ENCODE measurements at regions not wholly inside any gene's neighbourhood (a gene's known extent, or its start where the extent isn't known, plus 50 kb on each side); places are given as distances from the start of the nearest gene placed in this dataset.
A peak's percentile ranks its signal among the peaks of the same experiment; 100 is the strongest.

DNA sequence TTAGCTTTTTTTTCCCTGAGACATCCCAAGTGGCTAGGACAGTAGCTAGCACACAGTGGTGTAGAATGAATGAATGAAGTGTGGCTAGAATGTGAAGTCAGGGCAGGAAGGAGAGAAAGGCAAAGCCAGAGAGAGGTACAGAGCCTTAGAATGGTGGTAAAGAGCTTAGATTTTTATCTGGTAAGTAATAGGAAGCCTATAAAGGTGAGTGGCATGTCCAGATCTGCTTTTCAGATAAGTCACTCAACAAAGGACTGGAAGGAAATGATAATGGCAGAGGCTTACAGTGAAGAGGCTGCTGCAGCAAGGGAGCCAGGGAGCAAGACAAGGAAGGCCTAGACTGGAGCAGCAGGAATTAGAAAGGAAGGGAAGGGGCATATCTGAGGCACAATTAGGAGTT lies 96.0 kb upstream of the PRDM1 start:
- DNase-seq, result no peak

DNA sequence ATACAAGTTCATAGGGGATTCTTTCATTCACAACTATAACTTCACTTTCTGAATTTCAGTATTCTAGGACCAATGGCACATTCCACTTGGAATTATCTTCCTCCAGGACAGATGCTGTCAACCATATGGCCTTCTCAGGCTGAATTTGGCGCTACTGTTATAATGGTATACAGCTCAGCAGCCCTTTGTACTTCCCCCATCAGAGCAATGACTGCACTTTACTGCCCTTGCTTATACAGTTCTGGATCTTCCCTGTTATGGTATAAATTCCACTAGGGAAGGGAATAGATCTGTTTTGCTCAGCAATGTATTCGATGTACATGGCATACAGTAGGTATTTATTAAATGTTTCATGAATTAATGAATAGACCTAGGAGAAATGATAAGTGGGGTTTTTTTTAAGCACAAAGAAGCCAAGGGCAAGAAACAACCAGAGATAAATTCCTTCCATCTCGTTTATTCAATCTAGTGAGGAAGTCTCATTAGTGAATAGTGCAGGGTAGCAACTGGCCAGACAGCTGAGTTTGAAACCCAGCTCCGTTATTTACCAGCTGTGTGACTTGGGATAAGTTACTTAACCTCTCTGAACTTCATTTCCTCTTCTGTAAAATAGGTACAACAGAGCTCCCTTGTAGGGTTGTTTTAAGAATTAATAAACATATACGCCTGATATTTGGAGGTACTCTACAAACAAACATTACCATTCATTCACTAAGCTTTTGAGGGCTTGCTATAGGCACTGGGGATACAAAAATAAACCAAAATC lies 97.1 kb upstream of the PRDM1 start:
- no peak for DNase-seq

DNA sequence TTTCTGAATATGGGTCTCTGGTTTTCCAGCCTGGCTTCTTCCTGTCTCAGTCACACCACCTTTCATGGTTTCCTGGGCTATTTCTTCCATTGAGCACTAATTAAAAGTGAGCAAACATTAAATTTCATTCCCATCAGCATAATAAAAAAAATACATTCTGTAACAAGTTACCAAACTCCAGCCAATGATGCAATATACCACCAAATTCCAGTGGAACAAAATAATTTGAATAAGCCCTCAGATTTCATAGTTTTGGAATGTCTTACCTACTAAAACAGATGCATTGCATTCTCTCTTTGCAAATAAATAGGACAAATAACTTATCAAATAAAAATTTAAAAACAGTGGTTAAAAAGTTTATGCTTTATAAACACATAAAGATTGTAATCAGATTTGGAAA lies 97.8 kb upstream of the PRDM1 start:
- DNase-seq, result no peak

DNA sequence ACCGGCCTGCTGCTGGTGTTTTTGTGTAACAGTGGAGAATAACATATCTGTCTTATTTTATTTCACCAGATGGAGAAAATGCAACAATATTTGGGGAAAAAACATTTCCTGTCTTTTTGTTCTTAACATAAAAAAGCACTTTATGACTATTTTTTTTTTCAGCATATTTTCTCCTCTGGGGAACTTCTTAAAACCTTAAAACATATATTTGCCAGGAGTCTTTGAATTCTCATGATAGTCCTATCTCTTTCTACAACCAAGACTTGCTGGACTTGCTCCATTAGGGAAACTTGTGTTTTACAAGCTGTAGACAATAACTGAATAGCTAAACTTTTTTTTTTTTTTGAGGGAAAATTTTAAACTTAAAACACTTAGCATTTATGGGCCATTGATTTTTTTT lies 98.6 kb upstream of the PRDM1 start:
- no peak for DNase-seq

DNA sequence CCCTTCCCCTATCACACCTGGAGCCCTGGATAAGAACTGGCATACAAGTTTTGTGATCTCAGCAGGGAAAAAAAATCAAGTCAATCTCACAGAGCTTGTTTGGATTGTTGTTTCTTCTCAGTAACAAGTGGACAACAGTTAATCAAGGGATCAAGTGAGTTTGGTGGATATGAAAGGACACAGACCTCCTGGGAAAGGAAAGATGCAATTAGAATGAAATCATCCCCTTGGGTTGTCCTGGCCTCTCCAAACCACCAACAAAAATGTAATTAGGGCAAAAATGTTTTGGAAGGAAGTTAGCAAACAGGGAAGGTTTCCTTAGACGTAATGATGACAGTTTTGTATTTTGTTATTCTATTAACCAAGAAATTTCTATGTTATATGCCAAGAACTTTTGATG lies 99.1 kb upstream of the PRDM1 start:
- no peak for DNase-seq

DNA sequence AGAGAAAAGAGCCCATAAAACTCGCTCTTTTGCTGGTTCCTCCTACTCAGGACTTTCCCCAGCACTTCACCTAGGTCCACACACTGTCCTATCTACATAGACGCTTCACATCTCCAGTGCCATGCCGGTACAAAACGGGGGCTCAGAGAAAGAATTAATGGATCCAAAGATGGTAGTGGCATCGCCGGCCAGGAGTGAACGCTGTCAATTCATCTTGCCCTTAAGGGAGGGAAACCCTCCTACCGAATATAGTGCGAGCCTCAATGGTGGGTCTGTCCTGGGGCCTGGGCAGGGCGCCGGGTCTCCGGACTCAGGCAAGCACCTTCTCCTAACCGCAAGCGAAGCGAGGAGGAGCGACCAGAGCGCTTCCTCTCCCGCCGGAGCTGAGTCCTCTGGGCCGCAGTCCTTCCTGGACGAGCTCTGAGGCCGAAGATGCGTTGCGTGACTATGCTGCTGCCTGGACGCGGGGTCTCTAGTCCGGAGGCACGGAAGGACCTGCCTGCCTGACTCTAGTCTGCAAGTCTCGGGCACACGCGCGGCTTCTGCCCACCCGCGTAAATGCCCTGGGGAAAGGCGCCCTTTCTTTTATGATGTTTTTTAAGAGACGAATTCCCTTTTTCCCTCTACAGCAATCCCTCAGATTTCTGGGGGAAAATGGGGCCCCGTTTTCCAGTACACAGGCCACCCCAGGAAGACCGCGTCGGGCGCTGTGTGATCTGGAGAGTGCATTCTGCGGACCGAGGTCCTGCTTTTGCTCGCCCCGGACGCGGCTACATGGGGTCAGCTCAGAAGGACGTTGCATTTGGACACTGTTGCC lies 100.1 kb upstream of the PRDM1 start:
- DNase-seq, result no peak

DNA sequence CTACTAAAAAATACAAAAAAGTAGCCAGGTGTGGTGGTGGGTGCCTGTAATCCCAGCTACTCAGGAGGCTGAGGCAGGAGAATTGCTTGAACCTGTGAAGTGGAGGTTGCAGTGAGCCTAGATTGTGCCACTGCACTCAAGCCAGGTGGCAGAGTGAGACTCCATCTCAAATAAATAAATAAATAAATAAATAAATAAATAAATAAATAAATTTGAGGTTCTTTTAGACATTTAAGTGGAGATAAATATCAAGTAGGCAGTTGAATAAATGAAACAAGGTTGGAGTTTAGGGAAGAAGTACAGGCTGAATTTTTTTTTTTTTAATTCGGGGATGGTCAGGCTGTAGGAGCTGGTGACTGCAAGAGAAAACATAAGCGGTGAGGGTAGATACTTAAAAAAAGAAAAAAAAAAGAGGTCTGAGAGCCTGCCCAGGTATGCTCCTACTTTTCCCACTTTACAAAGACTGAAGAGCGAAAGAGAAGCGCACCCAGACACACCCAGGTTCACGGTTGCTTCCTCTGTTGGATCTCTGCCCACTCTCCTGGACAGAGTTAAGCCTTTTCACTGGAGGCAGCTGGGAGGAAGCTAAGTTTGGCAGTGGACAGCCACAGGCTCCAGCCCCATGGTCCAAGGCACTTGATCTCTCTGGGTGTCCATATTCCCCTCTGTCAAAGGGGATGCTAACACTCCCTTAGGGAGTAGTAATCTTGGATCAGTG lies 100.9 kb upstream of the PRDM1 start:
- DNase-seq, result no peak

DNA sequence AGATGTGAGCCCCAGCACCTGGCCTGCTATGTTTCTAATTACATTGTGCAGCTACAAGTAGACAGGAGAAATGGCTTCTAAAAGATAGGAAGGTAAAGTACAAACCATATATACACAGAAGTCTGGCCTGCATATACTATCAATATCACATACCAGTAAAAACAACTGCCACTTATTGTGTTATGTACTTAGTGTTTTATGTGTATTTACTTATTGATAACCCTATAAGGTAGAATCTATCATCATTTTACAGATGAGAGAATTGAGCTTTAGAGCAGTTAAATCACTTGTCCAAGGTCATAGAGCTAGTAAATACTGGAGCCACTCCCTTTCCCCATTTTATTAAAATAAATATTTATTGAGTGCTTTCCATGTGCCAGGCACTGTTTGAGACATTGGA lies 102.4 kb upstream of the PRDM1 start:
- no peak for DNase-seq

DNA sequence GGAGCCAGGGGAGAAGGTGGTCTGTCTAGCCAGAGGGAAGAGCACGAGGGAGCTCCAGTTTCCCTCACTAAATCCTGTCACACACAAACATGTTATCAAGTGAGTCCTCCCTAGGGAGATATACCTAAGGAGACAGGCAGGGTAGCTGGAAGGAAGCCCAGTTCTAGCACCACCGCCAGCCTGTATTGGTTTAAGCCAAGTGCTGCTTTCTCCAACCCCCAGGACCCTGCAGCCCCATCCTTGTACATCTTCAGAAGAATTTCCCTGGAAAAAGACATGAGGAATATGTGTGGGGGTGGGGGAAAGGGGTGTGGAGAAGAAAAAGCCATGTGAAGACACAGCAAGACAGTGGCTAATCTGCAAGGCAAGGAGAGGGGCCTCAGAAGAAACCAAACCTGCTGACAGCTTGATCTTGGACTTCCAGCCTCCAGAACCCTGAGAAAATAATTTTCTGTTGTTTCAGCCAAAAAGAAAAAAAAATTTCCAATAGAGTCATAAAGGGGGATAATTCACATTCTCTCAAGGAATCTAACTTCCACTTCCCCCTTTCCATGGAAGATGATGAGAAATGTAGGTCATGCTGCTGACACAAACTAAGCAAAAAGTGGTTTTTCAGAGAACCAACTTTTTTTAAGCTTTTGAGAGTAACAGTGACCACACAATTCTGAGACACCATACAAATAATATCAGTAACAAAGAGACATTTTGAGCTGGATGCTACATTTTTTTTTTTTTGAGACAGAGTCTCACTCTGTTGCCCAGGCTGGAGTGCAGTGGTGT lies 103.2 kb upstream of the PRDM1 start:
- no peak for DNase-seq

DNA sequence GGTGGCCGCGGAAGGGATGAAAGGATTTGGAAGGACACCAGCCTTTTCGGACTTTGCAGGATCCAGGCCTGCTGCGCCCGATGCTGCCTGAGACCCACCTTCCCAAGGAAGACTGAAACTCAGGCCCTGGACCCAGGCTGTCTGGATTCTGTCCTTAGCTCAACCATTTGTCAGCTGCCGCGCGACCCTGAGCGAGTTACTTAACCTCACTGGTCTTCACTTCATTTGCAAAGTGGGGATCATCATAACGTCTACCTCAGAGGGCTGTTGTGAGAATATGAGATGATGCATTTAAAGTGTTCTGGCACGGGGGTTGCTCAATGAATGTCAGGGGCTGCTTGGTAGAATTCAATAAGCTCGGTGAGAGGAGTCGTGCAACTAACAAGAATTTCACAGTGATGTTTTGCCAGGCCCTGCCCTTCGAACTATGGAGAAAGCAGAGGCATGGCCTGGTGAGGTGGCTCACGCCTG lies 104.2 kb upstream of the PRDM1 start:
- DNase-seq, result no peak

DNA sequence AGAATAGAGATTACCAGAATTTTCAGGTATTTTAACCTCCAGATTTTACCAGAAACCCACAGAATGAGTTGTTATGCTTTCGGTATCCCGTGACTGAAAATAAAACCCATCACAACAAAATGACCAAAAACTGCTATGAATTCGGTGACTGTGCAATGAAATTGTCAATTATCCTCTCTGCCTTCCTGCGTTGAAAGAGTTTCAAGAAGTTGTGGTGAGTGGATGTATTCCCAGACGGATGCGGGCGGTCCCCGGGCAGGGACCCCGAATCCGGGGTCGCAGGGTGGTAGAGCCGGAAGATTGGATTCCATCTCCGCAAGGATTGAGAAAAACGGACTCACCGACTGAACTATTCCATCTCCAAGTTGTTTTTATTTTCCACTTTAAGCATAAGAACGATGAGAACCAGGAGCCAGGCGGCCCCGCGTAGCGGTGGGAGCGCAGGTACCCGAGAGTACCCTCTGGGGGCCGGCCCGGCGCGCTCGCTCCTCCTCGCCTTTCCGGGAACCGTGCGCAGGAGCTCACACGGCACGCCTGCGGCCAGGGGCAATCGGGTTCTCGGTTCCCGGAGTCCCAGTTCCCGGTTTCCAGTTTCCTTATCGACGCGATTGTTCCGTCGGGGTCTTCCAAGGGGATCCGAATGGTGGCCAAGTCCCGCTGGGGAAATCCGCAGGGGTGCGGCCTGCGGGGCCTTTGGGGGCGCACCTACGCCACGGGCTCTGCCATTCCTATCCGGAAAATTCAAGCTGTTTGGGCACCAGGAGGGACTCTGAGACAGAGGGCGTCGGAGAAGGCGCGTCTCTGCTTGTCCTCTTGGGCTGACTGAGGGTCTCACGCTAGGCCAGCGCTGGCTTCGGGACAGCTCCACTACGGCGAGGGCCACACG lies 104.9 kb upstream of the PRDM1 start:
- peak in 2 of 4 experiments; percentile 4 to 11 for DNase-seq

DNA sequence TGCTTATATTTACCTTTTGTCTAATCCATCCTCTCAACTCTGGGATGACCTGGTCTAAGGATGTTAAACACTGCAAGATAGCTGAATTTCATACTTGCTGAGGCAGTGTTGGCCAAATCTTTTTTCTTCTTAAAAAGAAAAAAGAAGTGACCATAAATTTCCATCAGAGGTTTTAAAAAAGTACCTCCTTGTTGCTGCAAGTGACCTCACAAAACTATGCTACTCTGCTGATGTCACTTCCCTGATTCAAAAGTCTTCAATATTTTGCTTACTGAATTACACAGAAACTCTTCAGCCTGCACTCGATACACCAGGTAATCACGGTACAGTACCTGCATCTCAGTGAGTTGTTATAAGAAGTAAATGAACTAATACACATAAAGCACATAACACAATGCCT lies 107.2 kb upstream of the PRDM1 start:
- DNase-seq, result no peak

DNA sequence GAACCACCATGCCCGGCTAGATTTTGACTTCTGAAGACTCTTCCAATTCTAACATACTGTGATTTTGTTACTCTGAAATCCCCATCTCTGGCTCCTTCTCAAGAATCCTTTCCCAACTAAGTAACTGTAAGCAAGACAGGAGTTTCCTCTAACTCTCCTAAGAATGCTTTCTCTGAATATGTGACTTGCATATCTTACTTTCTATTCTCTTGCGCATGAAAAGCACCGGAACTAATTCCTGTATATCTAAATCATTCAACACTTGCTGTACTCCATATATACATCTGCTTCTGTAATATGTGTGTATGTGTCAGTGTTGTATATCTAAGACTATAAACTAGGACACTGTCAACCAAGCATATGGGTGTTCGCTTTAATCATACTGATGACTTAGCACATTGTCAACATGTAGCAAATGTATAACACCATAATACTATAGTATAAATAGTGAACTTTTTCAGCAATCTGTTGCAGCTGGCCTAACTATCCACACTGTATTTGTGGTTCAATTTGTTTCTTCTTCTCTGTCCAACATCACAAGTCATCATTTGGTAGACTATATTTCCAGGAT lies 108.1 kb upstream of the PRDM1 start:
- DNase-seq, result no peak

DNA sequence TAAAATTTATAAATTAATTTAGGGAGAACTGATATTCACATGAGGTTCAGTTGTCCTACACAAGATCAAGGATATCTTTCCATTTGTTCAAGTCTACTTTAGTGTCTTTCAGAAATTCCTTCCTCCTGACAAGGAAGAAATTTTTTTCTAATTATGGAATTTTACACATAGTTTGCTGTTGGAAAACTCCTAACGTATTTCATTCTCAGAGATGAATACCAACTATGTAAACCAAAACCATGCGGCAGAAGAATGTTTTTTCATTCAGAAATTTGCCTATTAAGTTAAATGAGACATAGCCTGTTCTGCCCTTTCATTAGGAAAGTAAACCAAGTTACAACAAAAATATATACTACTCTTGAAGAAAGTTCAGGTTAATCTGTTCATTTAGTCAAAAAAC lies 111.2 kb upstream of the PRDM1 start:
- DNase-seq, result no peak

DNA sequence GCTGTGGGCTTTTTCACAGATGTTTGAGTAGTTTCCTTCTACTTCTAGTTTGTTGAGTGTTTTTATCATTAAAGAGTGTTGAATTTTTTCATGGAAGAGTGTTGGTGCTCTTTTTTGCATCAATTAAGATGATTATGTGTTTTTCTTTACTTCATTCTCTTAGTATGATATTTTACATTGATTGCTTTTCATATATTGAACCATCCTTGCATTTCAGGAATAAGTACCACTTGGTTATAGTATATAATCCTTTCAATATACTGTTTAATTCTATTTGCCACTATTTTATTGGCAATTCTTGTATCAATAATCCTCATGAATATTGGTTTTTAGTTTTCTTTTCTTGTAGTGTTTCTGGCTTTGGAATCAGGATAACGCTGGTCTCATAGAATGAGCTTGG lies 113.7 kb upstream of the PRDM1 start:
- DNase-seq, result no peak

DNA sequence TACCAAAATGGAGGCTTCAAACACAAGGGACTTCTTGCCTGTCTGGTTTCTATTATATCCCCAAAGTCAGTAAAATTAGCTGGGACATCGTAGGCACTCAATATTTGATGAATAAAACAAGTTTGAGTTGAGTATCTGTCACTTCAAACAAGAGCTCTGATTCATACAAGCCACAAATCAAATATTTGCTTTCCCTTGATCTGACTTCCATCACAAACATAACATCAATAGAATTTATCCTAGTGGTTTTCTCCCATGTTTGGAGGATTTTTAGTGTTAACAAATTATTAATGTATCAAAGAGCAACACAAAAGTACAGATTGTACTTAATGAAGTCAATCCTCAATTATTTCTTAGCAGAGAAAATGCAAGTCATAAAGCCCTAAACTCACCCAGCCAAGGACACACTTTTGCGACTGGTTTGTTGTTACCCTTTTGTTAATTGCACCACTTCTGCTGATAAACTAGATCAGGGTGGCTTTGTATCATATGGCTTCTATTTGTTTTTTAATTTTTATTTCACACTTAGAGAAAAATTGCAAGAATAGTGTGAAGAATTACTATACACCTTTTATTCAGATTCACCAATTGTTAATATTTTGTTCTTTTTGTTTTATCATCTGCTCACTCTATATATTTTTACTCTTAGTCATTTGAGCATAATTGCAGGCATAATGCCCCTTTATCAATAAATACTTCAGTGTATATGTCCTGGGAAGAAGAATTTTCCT lies 117.4 kb upstream of the PRDM1 start:
- DNase-seq, result no peak

DNA sequence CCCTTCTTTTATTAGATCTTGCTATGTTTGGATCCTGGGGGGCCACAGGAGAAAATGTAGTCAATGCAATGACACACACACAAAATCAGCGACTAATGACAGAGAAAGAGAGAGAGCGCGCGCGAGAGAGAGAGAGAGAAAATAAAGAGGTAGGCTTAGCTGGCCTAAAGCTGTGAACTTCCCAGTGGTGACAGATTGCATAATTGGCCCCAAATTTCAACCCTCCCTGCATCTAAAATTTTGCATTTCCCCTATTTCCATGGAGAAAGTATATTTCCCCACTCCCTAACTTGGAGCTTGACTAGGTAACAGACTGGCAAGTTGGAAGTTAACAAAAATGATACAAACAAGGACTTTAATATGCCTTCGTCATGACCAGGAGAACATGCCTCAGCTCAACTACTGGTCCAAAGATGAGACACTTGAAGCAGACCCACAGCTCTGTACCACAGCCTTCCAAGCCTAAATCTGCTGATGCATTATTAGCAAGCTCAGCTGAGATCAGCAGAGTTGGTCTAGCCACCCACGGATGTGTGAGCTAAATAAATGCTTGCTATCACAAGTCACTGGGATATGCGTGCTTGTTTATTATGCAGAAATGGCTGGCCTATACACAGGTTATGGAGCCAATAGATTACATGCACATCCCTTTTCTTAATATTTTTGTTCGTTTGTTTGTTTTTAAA lies 118.1 kb upstream of the PRDM1 start:
- DNase-seq, result no peak

DNA sequence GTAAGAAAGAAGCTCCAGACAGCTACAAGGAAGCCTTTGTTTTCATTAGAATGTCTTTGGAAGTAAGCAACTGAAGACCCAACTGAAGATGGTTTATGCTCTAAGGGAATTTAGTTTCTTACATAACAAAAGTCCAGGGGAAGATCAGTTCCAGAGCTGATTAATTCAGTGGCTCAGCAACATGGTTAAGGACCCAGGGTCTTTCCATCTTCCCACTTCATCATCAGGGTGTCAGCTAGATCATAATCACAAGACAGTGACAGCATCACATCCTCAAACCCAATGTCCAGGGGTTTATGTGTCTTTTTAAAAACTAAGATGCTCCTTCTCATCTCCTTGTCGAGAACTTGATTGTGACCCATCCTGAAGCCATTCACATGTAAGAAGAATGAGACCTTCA lies 119.7 kb upstream of the PRDM1 start:
- no peak for DNase-seq

DNA sequence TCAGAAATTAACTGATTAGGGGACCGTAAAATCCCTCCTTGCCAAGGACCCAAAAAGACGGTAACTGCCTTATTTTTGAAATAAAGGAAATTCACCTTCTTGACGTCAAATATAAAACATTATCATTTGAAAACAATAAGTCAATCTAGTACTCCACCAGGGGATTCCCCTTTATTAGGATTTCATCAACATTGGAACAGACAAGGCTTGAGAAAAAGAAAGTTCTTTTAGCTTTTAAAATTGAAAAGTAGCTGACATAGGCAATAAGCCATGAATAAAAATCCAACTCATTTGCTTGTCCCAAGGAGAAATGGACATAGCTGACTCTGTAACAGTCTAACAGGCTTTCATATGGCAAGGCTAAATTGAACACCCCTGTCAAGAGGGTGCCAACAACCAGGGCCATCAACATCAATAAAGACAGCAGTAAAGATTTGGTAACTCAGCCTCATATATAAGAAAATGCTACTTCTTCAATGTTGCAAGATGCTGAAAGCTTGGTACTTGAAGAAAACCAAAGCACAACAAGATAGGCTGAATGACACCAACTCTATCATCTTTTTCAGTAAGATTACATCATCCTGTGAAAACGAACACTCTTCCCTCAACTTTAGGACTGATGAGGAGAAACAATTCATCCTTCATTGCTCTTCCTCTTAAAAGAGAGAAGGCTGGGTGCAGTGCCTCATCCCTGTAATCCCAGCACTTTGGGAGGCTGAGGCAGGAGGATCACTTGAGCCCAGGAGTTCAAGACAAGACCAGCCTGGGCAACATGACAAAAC lies 121.0 kb upstream of the PRDM1 start:
- no peak for DNase-seq
